Progenitor cell of endocrine pancreas (in vitro differentiated cells): ENCODE measurements at regions not wholly inside any gene's neighbourhood (a gene's known extent, or its start where the extent isn't known, plus 50 kb on each side); places are given as distances from the start of the nearest gene placed in this dataset.
"Not testable (repeated sequence)": the region's sequence is repeated elsewhere in the genome, so short reads cannot be mapped to it uniquely, and the experiment has no call there.

ENCODE experiments used
- DNase-seq: peaks from one replicate; pipeline ENCODE4 v3.0.0; 2021; ENCODE audit warnings: low spot score; ENCODE audit not compliant: unreplicated experiment
- H3K27ac Mint-ChIP-seq: 2 replicates; pipeline ENCODE4 v1.8.0; 2021; ENCODE audit warnings: mild to moderate bottlenecking, moderate library complexity, mixed read lengths
- H3K27me3 Mint-ChIP-seq: 2 replicates; pipeline ENCODE4 v1.8.0; 2021; ENCODE audit warnings: mixed read lengths
- H3K36me3 Mint-ChIP-seq: 2 replicates; pipeline ENCODE4 v1.8.0; 2022; ENCODE audit warnings: mixed read lengths; ENCODE audit not compliant: insufficient read depth
- H3K4me1 Mint-ChIP-seq: 2 replicates; pipeline ENCODE4 v1.8.0; 2021; ENCODE audit warnings: low read depth, mixed read lengths
- H3K4me3 Mint-ChIP-seq: 2 replicates; pipeline ENCODE4 v1.8.0; 2021; ENCODE audit warnings: low read depth, mild to moderate bottlenecking, moderate library complexity, mixed read lengths
- H3K9me3 Mint-ChIP-seq: 2 replicates; pipeline ENCODE4 v1.8.0; 2021; ENCODE audit warnings: low read depth, mixed read lengths

GRCh38 chr2:87442983-87443577, 304.8 kb upstream of the PLGLB2 start:
- not testable (repeated sequence) for H3K4me3 Mint-ChIP-seq, H3K27me3 Mint-ChIP-seq

GRCh38 chr2:87444951-87445350, 302.9 kb upstream of the PLGLB2 start:
- H3K9me3 Mint-ChIP-seq, DNase-seq: not testable (repeated sequence)

More at GRCh38 chr2:87442983-87443577, 304.8 kb upstream of the PLGLB2 start:
- not testable (repeated sequence) for H3K4me1 Mint-ChIP-seq, H3K27ac Mint-ChIP-seq, H3K36me3 Mint-ChIP-seq, H3K9me3 Mint-ChIP-seq, DNase-seq

GRCh38 chr2:87445613-87446312, 302.1 kb upstream of the PLGLB2 start:
- H3K27ac Mint-ChIP-seq, H3K4me3 Mint-ChIP-seq, H3K36me3 Mint-ChIP-seq, DNase-seq, H3K9me3 Mint-ChIP-seq, H3K27me3 Mint-ChIP-seq, H3K4me1 Mint-ChIP-seq: not testable (repeated sequence)

More at GRCh38 chr2:87444951-87445350, 302.9 kb upstream of the PLGLB2 start:
- not testable (repeated sequence) for H3K27me3 Mint-ChIP-seq, H3K36me3 Mint-ChIP-seq, H3K4me1 Mint-ChIP-seq, H3K4me3 Mint-ChIP-seq, H3K27ac Mint-ChIP-seq

- not testable (repeated sequence) for H3K36me3 Mint-ChIP-seq, DNase-seq, H3K4me3 Mint-ChIP-seq, H3K4me1 Mint-ChIP-seq, H3K27ac Mint-ChIP-seq, H3K27me3 Mint-ChIP-seq, H3K9me3 Mint-ChIP-seq
These were observed 301.6 kb upstream of the PLGLB2 start for GRCh38 chr2:87446313-87446696.

GRCh38 chr2:87449462-87449980, 298.4 kb upstream of the PLGLB2 start:
- not testable (repeated sequence) for H3K4me1 Mint-ChIP-seq, H3K27ac Mint-ChIP-seq, H3K36me3 Mint-ChIP-seq, H3K9me3 Mint-ChIP-seq, DNase-seq, H3K27me3 Mint-ChIP-seq, H3K4me3 Mint-ChIP-seq

GRCh38 chr2:87452193-87452592, 295.7 kb upstream of the PLGLB2 start:
- not testable (repeated sequence) for H3K36me3 Mint-ChIP-seq, H3K9me3 Mint-ChIP-seq, H3K4me3 Mint-ChIP-seq, H3K27me3 Mint-ChIP-seq, H3K4me1 Mint-ChIP-seq, H3K27ac Mint-ChIP-seq, DNase-seq

GRCh38 chr2:87452861-87453260, 295.0 kb upstream of the PLGLB2 start:
- not testable (repeated sequence) for H3K9me3 Mint-ChIP-seq, H3K27me3 Mint-ChIP-seq, H3K36me3 Mint-ChIP-seq, DNase-seq, H3K4me1 Mint-ChIP-seq, H3K4me3 Mint-ChIP-seq, H3K27ac Mint-ChIP-seq

GRCh38 chr2:87453965-87454364, 293.9 kb upstream of the PLGLB2 start:
- not testable (repeated sequence) for H3K36me3 Mint-ChIP-seq, H3K4me1 Mint-ChIP-seq, DNase-seq, H3K4me3 Mint-ChIP-seq, H3K9me3 Mint-ChIP-seq, H3K27me3 Mint-ChIP-seq, H3K27ac Mint-ChIP-seq

GRCh38 chr2:87454421-87454820, 293.5 kb upstream of the PLGLB2 start:
- H3K27ac Mint-ChIP-seq: peak overlapping the region; percentile 33
- not testable (repeated sequence) for DNase-seq

GRCh38 chr2:87455209-87455853, 292.6 kb upstream of the PLGLB2 start:
- H3K4me1 Mint-ChIP-seq, H3K9me3 Mint-ChIP-seq, H3K4me3 Mint-ChIP-seq, H3K27me3 Mint-ChIP-seq, DNase-seq, H3K36me3 Mint-ChIP-seq, H3K27ac Mint-ChIP-seq: not testable (repeated sequence)

More at GRCh38 chr2:87454421-87454820, 293.5 kb upstream of the PLGLB2 start:
- H3K27me3 Mint-ChIP-seq, H3K9me3 Mint-ChIP-seq, H3K36me3 Mint-ChIP-seq, H3K4me1 Mint-ChIP-seq, H3K4me3 Mint-ChIP-seq: not testable (repeated sequence)

GRCh38 chr2:87455854-87456249, 292.0 kb upstream of the PLGLB2 start:
- not testable (repeated sequence) for H3K36me3 Mint-ChIP-seq, DNase-seq, H3K4me3 Mint-ChIP-seq, H3K4me1 Mint-ChIP-seq, H3K27me3 Mint-ChIP-seq, H3K27ac Mint-ChIP-seq, H3K9me3 Mint-ChIP-seq

GRCh38 chr2:87456477-87457128, 291.3 kb upstream of the PLGLB2 start:
- H3K4me3 Mint-ChIP-seq, H3K27ac Mint-ChIP-seq, H3K9me3 Mint-ChIP-seq, H3K36me3 Mint-ChIP-seq, H3K4me1 Mint-ChIP-seq, H3K27me3 Mint-ChIP-seq, DNase-seq: not testable (repeated sequence)

GRCh38 chr2:87457129-87457499, 290.8 kb upstream of the PLGLB2 start:
- not testable (repeated sequence) for H3K27me3 Mint-ChIP-seq, H3K4me3 Mint-ChIP-seq, H3K9me3 Mint-ChIP-seq, H3K4me1 Mint-ChIP-seq, H3K27ac Mint-ChIP-seq, DNase-seq, H3K36me3 Mint-ChIP-seq
